Stomach (tissue), 4 donors: ENCODE measurements at regions not wholly inside any gene's neighbourhood (a gene's known extent, or its start where the extent isn't known, plus 50 kb on each side); places are given as distances from the start of the nearest gene placed in this dataset.

Experiments
- EP300 ChIP-seq: sonication (generic); formaldehyde crosslinking; IDR thresholded peaks from one replicate; pipeline ENCODE4 v1.6.1; 2017; ENCODE audit warnings: antibody characterized with exemption
- POLR2A ChIP-seq, 4 donors: fragments of 450-650 bp; IDR thresholded peaks; one replicate each; pipeline ENCODE4 v1.6.1; 2016; ENCODE audit warnings: antibody characterized with exemption in 4 of 4, control low read depth in 2 of 4, mild to moderate bottlenecking in 1 of 4, moderate library complexity in 1 of 4
- POLR2AphosphoS5 ChIP-seq, 3 donors: sonication (generic); formaldehyde crosslinking; IDR thresholded peaks; one replicate each; pipeline ENCODE4 v1.6.1; 2016; ENCODE audit warnings: antibody characterized with exemption in 3 of 3

GRCh38 chr3:150217691-150218090, 190.4 kb upstream of the TSC22D2 start:
- TF ChIP-seq EP300 (no peak), POLR2A (IDR thresholded peaks at IDR 0.05) (no peak), POLR2AphosphoS5 (IDR thresholded peaks at IDR 0.05) (no peak)
